ENCODE measurements at regions not wholly inside any gene's neighbourhood (a gene's known extent, or its start where the extent isn't known, plus 50 kb on each side); places are given as distances from the start of the nearest gene placed in this dataset.

- TF ChIP-seq ZFP3 (CRISPR knock-in tag; IDR thresholded peaks at IDR 0.05) (no peak), CSRNP3 (CRISPR knock-in tag; IDR thresholded peaks at IDR 0.05) (no peak), CSDC2 (CRISPR knock-in tag; IDR thresholded peaks at IDR 0.05) (no peak), ZC3H10 (CRISPR knock-in tag; IDR thresholded peaks at IDR 0.05) (no peak), PATZ1 (CRISPR knock-in tag; IDR thresholded peaks at IDR 0.05; ENCODE audit: borderline replicate concordance) (no peak), ZNF565 (CRISPR knock-in tag; conservative IDR thresholded peaks at IDR 0.05; ENCODE audit: low read depth) (no peak), ZFP30 (CRISPR knock-in tag; IDR thresholded peaks at IDR 0.05) (no peak), ZNF70 (CRISPR knock-in tag; IDR thresholded peaks at IDR 0.05) (no peak), RARB (CRISPR knock-in tag; IDR thresholded peaks at IDR 0.05) (no peak), BACH2 (CRISPR knock-in tag; IDR thresholded peaks at IDR 0.05; ENCODE audit: borderline replicate concordance) (no peak), OSR1 (CRISPR knock-in tag; IDR thresholded peaks at IDR 0.05) (no peak)
- TF ChIP-seq, protein P1, sequence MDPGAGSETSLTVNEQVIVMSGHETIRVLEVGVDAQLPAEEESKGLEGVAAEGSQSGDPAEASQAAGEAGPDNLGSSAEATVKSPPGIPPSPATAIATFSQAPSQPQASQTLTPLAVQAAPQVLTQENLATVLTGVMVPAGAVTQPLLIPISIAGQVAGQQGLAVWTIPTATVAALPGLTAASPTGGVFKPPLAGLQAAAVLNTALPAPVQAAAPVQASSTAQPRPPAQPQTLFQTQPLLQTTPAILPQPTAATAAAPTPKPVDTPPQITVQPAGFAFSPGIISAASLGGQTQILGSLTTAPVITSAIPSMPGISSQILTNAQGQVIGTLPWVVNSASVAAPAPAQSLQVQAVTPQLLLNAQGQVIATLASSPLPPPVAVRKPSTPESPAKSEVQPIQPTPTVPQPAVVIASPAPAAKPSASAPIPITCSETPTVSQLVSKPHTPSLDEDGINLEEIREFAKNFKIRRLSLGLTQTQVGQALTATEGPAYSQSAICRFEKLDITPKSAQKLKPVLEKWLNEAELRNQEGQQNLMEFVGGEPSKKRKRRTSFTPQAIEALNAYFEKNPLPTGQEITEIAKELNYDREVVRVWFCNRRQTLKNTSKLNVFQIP (CRISPR knock-in tag; IDR thresholded peaks at IDR 0.05; ENCODE audit: borderline replicate concordance, low read depth): no peak
- TF ChIP-seq, protein P2, sequence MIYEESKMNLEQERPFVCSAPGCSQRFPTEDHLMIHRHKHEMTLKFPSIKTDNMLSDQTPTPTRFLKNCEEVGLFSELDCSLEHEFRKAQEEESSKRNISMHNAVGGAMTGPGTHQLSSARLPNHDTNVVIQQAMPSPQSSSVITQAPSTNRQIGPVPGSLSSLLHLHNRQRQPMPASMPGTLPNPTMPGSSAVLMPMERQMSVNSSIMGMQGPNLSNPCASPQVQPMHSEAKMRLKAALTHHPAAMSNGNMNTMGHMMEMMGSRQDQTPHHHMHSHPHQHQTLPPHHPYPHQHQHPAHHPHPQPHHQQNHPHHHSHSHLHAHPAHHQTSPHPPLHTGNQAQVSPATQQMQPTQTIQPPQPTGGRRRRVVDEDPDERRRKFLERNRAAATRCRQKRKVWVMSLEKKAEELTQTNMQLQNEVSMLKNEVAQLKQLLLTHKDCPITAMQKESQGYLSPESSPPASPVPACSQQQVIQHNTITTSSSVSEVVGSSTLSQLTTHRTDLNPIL (CRISPR knock-in tag; IDR thresholded peaks at IDR 0.05; ENCODE audit: low read depth): no peak
Measured at GRCh38 chr16:6672507-6672906, 660.1 kb upstream of the RBFOX1 start.

All from SK-N-SH treated with all-trans-retinoic acid at 6 μM for 48 hours (cell line).